Fibroblast of lung (primary cell): ENCODE measurements at regions not wholly inside any gene's neighbourhood (a gene's known extent, or its start where the extent isn't known, plus 50 kb on each side); places are given as distances from the start of the nearest gene placed in this dataset.

Experiments
- EZH2 ChIP-seq: IDR thresholded peaks from 2 replicates; pipeline ENCODE4 v1.5.1; 2012; ENCODE audit warnings: low read length, control low read depth, mild to moderate bottlenecking; ENCODE audit errors: missing control alignments
- TF ChIP-seq, protein P1 (sequence below), 2 donors: IDR thresholded peaks in 1 of 2; conservative IDR thresholded peaks in 1 of 2; 1 replicate in 1 of 2; 2 replicates in 1 of 2; pipeline ENCODE4 v1.5.1; 2011 to 2012; ENCODE audit warnings: low read length in 2 of 2, control low read depth in 1 of 2, inconsistent platforms in 1 of 2, low read depth in 1 of 2, mild to moderate bottlenecking in 1 of 2

DNA sequence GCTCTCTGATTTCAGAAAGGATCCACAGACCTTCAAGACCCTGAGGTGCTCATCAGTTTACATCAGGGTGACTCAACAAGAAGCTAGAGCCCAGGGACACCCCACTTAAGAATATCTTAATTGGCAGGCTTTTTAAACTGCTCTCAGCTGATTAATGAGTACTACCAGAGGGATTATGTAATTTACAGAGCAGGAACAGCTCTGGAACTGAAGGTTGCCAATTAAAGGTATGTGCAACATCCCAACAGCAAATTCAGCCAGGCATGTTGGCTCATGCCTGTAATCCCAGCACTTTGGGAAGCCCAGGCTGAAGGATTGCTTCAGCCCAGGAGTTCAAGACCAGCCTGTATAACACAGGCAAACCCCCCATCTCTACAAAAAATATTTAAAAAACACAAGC lies 295.7 kb downstream of the SETD4 start:
- TF ChIP-seq, protein P1, sequence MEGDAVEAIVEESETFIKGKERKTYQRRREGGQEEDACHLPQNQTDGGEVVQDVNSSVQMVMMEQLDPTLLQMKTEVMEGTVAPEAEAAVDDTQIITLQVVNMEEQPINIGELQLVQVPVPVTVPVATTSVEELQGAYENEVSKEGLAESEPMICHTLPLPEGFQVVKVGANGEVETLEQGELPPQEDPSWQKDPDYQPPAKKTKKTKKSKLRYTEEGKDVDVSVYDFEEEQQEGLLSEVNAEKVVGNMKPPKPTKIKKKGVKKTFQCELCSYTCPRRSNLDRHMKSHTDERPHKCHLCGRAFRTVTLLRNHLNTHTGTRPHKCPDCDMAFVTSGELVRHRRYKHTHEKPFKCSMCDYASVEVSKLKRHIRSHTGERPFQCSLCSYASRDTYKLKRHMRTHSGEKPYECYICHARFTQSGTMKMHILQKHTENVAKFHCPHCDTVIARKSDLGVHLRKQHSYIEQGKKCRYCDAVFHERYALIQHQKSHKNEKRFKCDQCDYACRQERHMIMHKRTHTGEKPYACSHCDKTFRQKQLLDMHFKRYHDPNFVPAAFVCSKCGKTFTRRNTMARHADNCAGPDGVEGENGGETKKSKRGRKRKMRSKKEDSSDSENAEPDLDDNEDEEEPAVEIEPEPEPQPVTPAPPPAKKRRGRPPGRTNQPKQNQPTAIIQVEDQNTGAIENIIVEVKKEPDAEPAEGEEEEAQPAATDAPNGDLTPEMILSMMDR (conservative IDR thresholded peaks at IDR 0.05 in 1 of 2, IDR thresholded peaks at IDR 0.05 in 1 of 2; ENCODE audit: low read depth in 1 of 2, low read length in 2 of 2) = no peak
- no peak for TF ChIP-seq EZH2
